Adrenal gland (tissue), 5 donors: ENCODE measurements at regions not wholly inside any gene's neighbourhood (a gene's known extent, or its start where the extent isn't known, plus 50 kb on each side); places are given as distances from the start of the nearest gene placed in this dataset.

Experiments used
- CTCF ChIP-seq, 6 experiments: fragments of 450-650 bp in 4 of 6; fragments of 200-600 bp in 2 of 6; sonication (generic) in 1 of 6; IDR thresholded peaks; 1 replicate in 5 of 6; 2 replicates in 1 of 6; pipeline versions ENCODE4 v1.5.1 to v1.8.0; 2016 to 2021; ENCODE audit warnings: antibody characterized with exemption in 6 of 6, mild to moderate bottlenecking in 2 of 6, moderate library complexity in 1 of 6
- POLR2A ChIP-seq, 2 donors: fragments of 450-650 bp; IDR thresholded peaks; one replicate each; pipeline ENCODE4 v1.6.1; 2017; ENCODE audit warnings: antibody characterized with exemption in 2 of 2, mild to moderate bottlenecking in 2 of 2, moderate library complexity in 1 of 2
- donor health status: DM: no; HTN: no; CAD: no.

GRCh38 chrX:42955349-42955748 is 177.4 kb upstream of the PPP1R2C start:
- no peak for TF ChIP-seq CTCF (IDR thresholded peaks at IDR 0.05)
- no peak for TF ChIP-seq POLR2A (IDR thresholded peaks at IDR 0.05)
